ENCODE measurements at regions not wholly inside any gene's neighbourhood (a gene's known extent, or its start where the extent isn't known, plus 50 kb on each side); places are given as distances from the start of the nearest gene placed in this dataset.

DNA sequence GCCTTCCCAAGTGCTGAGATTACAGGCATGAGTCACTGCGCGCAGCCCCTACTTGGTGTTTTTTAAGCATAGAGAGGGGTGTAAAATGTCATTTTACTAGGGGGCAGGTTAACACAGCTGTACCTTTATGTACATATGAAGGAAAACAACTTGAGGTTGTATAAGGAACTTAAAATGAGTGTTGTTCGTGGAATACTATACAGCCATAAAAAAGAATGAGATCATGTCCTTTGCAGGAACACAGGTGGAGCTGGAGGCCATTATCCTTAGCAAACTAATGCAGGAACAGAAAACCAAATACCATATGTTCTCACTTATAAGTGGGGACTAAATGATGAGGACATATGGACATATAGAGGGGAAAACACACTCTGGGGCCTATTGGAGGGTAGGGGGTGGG, 256.2 kb upstream of the C2CD4B start:
- intact Hi-C loops (cut with DNase I; ENCODE audit: low total_unique reads), result no loop called here
- H3K4me3 ChIP-seq, result no peak overlapping the region
- H3K27ac ChIP-seq, result no peak overlapping the region
- H3K4me1 ChIP-seq, result peaks cover 0 to 5% (median 0%) of the 10 kb centered on the region in 4 donors
- no peaks in the 10 kb centered on the region for H3K27me3 ChIP-seq
- no peaks in the 10 kb centered on the region for H3K9me3 ChIP-seq
- no peak for DNase-seq
- TF ChIP-seq EP300 (IDR thresholded peaks at IDR 0.05) (no peak), POLR2A (IDR thresholded peaks at IDR 0.05) (no peak), POLR2AphosphoS5 (IDR thresholded peaks at IDR 0.05) (no peak)
- TF ChIP-seq, protein P1, sequence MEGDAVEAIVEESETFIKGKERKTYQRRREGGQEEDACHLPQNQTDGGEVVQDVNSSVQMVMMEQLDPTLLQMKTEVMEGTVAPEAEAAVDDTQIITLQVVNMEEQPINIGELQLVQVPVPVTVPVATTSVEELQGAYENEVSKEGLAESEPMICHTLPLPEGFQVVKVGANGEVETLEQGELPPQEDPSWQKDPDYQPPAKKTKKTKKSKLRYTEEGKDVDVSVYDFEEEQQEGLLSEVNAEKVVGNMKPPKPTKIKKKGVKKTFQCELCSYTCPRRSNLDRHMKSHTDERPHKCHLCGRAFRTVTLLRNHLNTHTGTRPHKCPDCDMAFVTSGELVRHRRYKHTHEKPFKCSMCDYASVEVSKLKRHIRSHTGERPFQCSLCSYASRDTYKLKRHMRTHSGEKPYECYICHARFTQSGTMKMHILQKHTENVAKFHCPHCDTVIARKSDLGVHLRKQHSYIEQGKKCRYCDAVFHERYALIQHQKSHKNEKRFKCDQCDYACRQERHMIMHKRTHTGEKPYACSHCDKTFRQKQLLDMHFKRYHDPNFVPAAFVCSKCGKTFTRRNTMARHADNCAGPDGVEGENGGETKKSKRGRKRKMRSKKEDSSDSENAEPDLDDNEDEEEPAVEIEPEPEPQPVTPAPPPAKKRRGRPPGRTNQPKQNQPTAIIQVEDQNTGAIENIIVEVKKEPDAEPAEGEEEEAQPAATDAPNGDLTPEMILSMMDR (IDR thresholded peaks at IDR 0.05), result no peak
- H3K36me3 ChIP-seq, result no peaks in the 10 kb centered on the region
- WGBS, 5 donors, result 94 to 98% (median 96%) methylated on average over 3 of the region's 3 CpGs

DNA sequence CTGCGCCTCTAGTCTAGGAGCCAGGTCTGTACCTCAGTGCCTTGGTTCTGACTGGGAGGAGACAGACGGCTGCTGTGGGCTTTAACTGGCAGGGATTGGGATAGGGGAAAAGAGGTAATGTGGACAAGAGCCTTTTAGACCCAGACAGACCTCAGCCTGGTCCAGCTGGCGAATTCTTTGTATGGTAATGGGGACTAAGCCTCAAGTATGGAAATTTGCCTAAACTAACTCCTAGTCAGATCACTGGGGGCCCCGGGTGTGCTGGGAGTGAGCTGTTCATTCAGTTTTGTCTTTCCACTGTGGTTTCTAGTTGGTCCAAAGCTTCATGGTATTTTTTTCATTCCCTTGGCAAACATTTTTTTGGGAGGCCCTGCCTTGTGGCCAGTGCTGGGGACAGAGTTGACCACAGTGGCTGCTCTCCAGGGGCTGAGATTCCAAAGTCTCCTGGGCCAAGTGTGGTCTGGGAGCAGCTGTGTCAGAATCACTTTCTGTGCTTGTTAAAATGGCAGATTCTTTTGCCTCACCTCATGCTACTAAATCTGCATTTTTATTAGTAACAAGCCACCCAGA, 261.4 kb upstream of the C2CD4B start:
- no peak for TF ChIP-seq POLR2AphosphoS5 (IDR thresholded peaks at IDR 0.05)
- no peak for TF ChIP-seq POLR2A (IDR thresholded peaks at IDR 0.05)
- no peak for TF ChIP-seq EP300 (IDR thresholded peaks at IDR 0.05)
- TF ChIP-seq, protein P1 (IDR thresholded peaks at IDR 0.05), result no peak
- Histone ChIP-seq H3K27ac (no peak overlapping the region), H3K27me3 (no peaks in the 10 kb centered on the region), H3K4me1 (peaks cover 0 to 24% (median 10%) of the 10 kb centered on the region in 4 donors), H3K9me3 (no peaks in the 10 kb centered on the region), H3K36me3 (no peaks in the 10 kb centered on the region), H3K4me3 (no peak overlapping the region)
- intact Hi-C loops (cut with DNase I; ENCODE audit: low total_unique reads), result no loop called here
- no peak for DNase-seq
- WGBS, 5 donors, result 54 to 72% (median 68%) methylated on average over 4 of the region's 4 CpGs

DNA sequence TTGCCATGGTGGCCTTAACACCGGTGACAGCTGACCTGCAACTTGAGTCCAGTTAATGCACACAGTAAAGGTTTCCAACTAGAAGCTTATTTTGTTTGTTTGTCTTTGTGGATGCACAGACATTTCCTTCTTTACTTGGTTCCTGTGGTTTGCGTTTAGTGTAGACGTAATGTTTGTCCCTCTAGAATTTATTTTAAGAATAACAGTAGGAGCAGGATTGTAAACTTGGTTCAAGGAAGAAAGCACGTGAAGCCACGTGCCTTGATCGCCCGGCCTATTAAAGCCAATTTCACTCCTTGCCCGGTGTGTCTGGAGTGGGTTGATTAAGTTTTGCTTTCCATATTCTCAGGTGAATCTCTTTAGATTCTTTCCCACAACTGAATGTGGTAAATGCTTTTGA, 263.2 kb upstream of the C2CD4B start:
- Histone ChIP-seq H3K36me3 (no peaks in the 10 kb centered on the region), H3K4me3 (no peak overlapping the region), H3K4me1 (peaks cover 0 to 42% (median 17%) of the 10 kb centered on the region in 4 donors), H3K27ac (no peak overlapping the region), H3K27me3 (no peaks in the 10 kb centered on the region), H3K9me3 (no peaks in the 10 kb centered on the region)
- TF ChIP-seq, protein P1 (IDR thresholded peaks at IDR 0.05), result no peak
- no peak for TF ChIP-seq POLR2AphosphoS5 (IDR thresholded peaks at IDR 0.05)
- no peak for TF ChIP-seq POLR2A (IDR thresholded peaks at IDR 0.05)
- no peak for TF ChIP-seq EP300 (IDR thresholded peaks at IDR 0.05)
- 83 to 88% (median 86%) methylated on average over 8 of the region's 8 CpGs for WGBS, 5 donors
- DNase-seq, result no peak
- intact Hi-C loops (cut with DNase I; ENCODE audit: low total_unique reads), result no loop called here

DNA sequence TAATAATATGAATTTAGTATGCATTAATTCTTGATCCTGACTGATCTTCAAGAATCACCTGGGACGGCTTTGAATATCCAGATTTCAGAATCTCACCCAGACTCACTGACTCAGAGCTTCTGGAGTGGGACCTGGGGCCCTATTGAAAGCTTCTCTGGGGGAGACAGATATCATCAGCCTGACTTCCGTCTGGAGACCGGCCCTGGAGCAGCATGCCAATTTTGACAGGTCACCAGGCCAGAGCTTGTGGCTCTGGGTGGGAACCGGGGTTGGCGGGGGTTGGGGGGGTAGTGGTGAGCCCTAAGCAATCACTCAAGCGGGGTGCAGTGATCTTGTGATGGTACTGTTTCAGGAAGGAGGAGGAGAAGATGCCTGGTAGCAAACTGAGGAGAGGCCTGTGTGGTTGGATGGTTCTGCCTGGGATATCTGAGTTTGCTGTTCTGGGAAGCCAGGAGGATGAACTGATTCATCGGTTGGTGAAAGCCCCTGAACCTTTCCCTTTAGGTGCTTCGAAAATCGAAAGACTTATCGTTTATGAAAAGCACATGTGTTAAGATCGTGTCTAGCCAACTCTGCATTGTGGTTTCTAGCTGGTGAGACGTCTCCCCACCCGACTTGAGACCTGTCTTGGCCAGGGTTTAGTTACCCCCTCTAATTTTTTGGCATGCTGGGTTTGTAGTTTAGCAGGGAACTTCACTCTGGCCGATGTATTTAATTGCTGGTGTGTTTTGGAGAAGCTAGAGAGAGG, 263.9 kb upstream of the C2CD4B start:
- intact Hi-C loops (cut with DNase I; ENCODE audit: low total_unique reads), result no loop called here
- Histone ChIP-seq H3K27ac (no peak overlapping the region), H3K27me3 (no peaks in the 10 kb centered on the region), H3K4me3 (no peak overlapping the region), H3K36me3 (no peaks in the 10 kb centered on the region), H3K9me3 (no peaks in the 10 kb centered on the region), H3K4me1 (peaks cover 0 to 43% (median 18%) of the 10 kb centered on the region in 4 donors)
- DNase-seq, result no peak
- no peak for TF ChIP-seq EP300 (IDR thresholded peaks at IDR 0.05)
- no peak for TF ChIP-seq POLR2A (IDR thresholded peaks at IDR 0.05)
- TF ChIP-seq, protein P1 (IDR thresholded peaks at IDR 0.05), result no peak
- no peak for TF ChIP-seq POLR2AphosphoS5 (IDR thresholded peaks at IDR 0.05)
- WGBS, 5 donors, result 69 to 87% (median 79%) methylated on average over 13 to 14 of the region's 14 CpGs
